Erythroblast (primary cell): ENCODE measurements at regions not wholly inside any gene's neighbourhood (a gene's known extent, or its start where the extent isn't known, plus 50 kb on each side); places are given as distances from the start of the nearest gene placed in this dataset.

Source experiments
- GATA1 ChIP-seq: IDR thresholded peaks from 2 replicates; pipeline ENCODE4 v1.6.1; 2011; ENCODE audit warnings: low read depth, mild to moderate bottlenecking, control low read depth, low read length, moderate library complexity
- POLR2A ChIP-seq: IDR thresholded peaks from 2 replicates; pipeline ENCODE4 v1.6.1; 2011; ENCODE audit warnings: mild to moderate bottlenecking, low read length

DNA sequence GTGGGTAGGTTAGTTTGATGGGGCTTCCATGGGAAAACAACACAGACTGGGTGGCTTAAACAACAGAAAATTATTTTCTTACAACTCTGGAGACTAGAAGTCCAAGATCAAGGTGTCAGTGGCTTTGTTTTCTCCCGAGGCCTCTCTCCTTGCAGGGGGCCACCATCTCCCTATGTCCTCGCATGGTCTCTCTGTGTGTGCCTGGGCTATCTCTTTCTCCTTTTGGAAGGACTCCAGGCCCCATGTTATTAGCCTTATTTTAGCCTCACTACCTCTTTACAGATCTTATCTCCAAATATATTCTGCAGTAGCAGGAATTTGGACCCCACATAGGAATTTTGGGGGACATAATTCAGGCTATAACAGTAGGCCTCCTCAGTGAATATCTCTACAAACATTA is 372.7 kb upstream of the FAT3 start:
- TF ChIP-seq POLR2A: no peak
- TF ChIP-seq GATA1: no peak
